Left hindlimb (tissue), 1 donor: ENCODE measurements at regions not wholly inside any gene's neighbourhood (a gene's known extent, or its start where the extent isn't known, plus 50 kb on each side); places are given as distances from the start of the nearest gene placed in this dataset.
A peak's percentile ranks its signal among the peaks of the same experiment; 100 is the strongest.

ENCODE experiments used
- DNase-seq: peaks from one replicate; pipeline ENCODE4 v3.0.0-alpha.2; 2018

DNA sequence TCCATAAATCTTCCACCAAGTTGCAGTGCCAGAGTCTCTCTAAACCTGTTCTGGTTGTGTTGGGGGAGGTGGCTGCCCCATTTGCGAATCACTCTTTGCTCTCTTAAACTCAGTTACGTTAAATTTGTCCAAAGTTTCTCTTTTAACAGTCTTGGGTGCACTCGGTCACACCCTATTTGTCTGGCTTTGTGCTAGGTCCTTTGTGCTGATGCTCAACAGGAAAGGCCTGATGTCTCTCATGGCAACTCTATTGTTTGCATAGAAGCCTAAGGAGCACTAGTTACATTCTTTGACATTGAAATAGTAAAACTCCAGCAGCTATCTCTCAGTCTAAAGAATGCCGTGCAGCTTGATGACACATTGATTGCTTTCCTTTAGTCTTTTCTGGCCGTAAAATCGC is 105.1 kb downstream of the TRMT11 start:
- DNase-seq: no peak

DNA sequence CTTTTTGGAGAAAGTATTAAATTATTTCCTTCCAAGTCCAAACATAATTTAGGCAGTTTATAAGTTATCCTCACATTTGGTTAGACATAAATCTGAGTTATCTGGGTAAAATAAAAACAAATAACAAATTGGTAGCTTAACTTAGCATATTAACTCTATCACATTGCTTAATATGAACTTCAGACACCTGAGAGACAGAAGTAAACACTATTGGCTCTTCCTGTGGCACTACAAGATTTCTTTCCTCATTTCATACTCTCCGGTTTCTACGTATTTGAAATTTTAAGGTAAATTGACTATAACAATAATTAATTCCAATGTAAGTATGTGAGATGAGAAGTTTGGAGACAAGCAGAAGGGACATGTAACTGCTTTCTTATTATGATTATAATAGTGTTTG is 106.8 kb downstream of the TRMT11 start:
- no peak for DNase-seq

DNA sequence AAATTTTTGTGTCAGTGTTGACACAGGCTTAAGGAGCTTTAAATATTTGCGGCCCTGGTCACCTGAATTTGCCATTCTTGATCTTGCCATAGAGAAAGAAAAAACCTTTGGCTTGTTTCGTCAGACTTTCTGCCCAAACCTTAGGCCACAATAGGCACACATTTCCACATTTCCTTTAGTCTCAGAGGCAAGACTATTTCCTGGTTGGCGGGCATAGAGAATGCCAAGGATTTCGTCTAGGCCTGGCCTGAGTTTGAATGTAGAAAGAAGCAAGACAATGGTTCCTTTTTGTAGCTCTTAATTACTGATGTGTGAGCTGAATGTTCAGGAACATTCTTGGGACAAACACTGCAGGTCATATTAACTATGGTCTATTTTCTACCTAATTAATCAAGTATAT is 108.1 kb downstream of the TRMT11 start:
- no peak for DNase-seq

DNA sequence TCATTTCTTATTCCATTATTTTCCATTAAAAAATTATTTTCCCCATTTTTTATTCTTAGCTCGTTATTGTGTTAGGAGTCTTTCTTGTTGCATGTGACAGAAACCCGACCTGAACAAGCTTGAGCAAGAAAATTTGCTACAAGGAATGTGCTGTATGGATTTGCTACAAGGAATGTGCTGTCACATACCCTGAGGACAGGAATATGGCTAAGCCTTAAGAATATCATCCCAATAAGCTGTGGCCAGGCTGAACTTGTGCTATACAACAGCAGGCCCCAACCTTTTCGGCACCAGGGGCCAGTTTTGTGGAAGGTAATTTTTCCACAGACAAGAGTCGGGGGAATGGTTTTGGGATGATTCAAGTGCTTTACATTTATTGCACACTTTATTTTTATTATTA is 114.0 kb downstream of the TRMT11 start:
- no peak for DNase-seq

DNA sequence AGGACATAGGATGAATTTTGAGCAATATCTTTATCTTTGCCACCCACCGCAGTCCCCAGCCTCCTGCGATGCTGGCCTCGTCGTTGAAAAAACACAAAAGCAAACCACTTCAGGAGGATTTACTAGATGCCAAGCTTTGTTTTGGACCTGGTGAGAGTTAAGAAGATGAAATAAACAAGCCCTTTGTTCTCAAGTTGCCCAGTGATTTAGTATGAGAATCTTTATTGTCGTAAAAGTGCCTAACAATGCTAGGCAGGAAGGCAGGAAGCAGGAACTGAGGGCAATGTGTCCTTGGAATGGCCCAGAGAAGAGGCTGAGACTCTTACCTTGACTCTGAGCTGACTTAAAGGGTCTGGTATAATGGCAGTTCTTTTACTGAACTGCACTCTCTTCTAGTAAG is 116.0 kb downstream of the TRMT11 start:
- no peak for DNase-seq

DNA sequence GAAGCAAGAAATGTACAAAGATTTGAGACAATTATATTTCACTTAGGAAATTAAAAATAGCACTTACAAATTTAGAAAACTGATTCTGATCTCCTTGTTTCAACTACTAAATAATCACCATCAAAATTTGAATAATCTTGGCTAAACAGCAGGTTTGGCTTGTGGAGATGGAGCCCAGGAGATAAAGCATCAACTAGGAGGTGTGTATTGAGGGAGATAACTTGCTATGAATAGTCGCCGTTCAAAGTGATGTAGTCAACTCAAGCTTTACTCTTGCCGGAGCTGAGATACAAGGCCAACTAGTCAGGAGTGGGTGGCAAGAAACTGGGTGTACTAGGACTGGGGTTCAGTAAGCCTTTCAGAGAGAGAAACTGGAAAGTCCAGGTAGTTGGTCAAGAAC is 117.7 kb downstream of the TRMT11 start:
- no peak for DNase-seq

DNA sequence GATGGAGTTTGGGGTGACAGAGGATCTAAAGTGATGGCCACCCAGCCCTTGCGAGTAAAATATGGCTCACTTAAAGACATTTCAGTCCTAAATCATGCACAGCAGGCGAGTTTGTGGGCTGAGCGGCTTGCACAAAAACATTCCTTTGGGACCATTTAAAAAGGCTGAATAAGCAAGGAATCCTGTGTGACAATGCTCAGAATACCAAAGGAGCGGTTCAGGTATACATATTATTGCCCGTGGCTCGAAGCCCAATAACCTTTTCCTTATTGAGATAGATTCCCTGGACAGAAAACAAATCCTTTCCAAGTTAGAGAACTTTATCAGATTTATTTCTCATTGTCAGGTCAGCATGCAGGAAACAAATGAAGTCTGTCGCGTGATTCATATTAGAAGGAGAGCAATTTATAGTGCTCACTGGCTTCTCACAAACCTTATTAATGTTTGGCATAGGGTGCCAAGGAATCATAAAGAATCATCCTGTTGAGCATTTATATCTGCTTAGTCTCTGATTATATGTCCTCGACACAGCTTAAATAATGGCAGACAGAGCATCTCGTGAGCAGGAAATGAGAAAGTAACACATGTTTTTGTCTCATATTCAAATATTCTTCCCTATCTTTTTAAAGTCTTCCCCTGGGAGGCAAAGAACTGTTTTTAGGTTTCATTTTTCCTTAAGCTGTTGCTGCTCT is 121.3 kb downstream of the TRMT11 start:
- DNase-seq: no peak

DNA sequence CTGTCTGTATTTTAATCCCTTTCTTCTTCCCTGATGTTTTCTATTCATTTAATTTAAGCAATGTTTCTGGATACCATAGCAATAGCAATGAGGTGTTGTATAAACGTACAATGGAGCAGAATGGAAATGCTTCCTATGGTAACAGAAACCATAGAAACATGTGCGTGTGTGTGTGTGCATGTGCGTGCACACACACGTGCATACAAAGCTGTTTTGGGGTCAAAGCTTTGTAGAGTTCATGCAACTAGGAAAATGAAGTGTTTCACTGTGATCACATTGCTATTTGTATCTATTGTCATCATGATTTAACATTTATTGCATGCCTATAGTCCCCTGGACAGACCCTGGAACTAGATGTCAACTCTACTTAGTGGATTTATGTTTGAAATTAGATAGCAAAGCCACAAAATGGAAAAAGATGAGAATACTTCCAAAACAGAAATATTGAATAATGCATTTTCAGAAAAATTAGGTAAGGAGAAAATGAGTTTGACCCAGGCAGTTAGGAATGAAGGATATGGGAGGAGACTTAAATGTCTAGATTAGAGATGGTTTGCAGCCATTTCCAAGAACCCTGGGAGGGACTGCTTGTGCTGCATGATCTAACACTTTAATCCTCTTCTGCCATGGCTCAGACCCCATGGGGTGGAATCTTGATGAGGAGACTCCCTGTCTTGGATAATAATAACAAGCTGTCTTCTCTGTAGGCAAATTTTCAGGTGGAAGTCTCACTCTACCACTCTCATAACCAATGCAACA is 124.4 kb downstream of the TRMT11 start:
- no peak for DNase-seq

DNA sequence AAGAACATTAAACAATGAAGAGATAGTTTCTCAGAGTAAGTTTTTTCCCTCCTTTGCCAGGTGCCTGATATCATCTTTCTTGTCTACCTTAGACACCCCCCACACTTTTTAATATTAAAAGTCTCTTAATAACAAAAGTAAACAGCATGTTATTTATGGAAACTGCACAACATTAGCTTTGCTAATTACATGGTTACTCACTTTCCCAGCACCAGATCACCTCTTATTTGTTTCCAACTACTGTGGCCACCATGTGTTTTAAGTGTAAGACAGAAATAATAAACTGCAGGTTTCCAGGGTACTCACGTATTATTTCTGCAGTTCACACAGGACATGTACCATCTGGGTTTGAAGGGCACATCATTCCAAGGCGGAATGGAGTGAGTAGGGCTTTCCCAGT is 125.0 kb downstream of the TRMT11 start:
- no peak for DNase-seq

DNA sequence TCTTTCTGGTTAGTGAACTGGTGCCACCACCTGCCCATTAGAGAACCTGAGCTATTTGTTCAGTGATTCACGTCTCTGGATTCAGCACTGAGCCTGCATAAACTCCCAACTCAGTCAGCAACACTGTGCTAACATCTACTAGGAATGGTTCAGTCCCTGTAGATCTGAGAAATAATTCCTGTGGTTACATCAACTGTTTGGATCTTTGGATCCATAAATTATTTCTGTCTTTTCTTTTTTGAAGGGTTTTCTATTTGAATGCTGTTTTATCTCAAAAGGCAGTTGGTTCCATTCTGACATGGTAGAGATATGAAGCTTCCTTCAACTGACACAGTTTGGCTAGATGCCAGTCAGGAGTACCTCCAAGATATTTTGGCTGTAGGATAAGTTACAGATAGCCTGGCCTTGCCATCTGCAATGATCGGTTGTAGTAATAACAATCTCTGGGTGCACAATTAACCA is 125.9 kb downstream of the TRMT11 start:
- DNase-seq: no peak

DNA sequence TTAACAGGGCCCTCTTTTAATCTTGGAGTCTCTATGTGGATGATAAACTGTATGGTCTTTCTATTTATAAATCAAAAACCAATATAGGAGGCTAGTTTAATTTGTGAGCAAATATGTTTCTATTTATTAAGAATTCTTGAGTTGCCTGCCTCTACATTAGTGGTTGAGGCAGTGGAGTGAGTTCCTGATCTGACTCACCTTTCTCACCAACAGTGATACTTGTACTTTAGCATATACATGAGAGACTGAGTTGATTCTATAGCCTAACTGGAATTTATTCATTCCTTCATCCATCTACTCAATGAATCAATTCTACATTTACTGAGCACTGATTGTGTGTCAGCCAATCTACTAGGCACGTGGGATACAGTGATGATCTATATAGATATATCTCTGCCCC is 126.9 kb downstream of the TRMT11 start:
- no peak for DNase-seq

DNA sequence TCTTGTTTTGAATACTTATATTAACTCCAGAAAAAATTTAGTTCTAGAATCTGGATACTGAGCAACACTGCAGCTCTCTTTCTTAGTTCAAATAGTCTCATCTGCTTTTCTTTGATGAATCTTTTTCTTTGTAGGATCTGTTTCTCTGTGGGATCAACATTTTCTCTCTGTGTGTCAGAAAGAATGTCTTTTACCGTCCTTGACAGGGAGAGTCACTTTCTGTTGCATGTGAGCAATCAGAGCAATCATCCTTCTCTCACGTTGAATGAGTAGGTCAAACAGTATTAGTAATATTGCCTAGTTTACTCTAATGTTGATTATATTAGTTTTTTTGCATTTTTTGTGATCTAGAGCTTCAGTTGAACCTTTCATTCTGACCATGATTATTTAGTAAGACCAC is 130.9 kb downstream of the TRMT11 start:
- DNase-seq: no peak

DNA sequence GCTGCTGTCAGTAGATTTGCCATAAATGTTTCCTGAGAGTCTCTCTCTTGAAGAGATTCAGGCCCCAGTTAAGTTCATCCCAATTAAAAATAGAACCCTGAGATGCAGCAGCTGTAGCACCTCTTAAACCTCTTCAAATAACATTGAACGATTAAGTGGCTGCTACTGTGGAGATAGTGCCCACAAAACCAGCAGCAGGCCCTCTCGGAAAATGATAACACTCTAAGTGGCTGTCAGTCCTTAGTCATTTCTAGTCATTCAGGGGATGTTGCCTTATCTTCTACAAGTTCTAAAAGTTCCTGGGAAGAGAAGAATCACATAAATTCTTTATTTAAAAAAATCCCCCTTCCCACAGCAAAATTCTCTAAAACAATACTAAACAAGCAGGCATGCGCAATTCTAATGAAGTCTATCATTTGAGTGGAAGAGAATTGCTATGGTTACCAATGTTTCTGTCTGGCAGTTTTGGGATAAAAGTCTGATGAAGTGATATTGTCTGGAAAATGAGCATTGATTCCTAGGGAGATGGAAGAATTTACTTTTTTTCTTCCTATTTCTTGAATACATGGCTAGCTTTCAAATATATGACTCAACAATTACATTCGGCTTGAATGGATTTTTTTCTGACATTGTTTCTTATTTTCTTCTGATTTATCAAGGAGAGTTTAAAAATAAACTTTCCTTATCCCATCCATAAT is 131.9 kb downstream of the TRMT11 start:
- DNase-seq: no peak

DNA sequence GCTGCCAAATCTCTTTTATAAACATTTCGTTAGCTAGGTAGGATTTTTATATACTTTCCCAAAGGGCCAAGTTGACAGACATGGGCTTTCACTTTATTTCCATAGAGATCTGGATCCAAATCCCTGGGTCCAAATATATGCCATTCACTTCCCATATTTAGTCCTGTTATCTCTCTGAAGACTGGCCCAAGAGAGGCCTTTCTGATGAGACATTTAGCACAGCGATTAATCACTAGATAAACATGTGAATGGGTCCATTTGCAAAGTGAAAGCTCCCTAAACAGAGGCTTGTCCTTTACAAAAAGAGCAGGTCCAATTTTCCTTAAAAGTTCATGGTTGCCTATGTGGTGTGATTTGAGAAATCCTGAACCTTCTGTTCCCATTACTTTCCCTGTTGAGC is 132.6 kb downstream of the TRMT11 start:
- no peak for DNase-seq

DNA sequence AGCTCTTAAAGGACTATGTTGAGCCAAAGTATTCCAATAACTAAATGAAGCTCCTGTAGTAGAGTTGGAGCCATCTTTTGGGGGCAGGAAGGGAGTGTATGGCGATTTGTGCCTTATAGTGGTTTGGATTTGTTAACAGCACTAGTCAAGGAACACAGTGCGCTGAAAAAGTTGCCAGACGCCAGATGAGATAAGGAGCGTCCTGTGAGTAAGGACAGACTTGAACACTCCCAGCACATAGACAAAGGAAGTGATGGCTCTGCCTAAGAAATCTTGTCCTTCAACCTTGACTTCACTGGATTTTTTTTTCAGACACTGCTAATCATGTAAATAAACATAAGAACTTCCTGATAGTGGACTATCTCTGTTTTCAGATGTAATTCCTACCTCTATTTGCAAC is 136.9 kb downstream of the TRMT11 start:
- no peak for DNase-seq

DNA sequence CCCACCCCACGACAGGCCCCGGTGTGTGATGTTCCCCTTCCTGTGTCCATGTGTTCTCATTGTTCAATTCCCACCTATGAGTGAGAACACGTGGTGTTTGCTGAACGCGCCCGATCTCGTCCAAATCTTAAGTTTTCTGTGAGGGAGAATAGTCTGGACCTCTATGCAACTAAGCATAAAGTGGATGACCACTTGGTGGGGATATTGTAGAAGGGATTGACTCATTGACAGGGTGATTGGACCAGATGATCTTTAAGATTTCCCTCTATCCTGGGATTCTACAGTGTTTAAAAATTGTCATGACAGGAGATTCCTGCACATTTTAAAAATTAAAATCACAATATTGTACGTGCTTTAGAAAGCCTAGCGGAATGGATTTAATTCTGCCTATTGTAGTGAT is 141.3 kb downstream of the TRMT11 start:
- DNase-seq: no peak

DNA sequence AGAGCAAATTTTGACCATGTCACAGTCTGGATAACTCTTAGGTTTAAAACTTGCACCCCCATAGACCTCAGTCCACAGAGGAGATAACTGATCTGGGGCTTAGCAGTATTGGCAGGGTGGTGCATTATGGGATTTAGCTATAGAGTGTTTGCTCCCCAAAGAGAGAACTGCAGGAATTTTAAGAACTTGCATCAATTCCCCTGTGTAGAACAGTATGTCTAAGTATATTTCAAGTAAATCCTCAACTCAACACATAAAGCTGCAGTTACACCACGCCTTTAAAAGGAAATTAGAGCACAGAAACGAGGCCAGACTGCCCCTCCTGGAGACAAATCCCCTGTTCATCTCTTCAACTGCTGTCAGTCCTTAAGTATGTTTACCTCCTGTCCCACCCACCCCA is 144.9 kb downstream of the TRMT11 start:
- DNase-seq: no peak

DNA sequence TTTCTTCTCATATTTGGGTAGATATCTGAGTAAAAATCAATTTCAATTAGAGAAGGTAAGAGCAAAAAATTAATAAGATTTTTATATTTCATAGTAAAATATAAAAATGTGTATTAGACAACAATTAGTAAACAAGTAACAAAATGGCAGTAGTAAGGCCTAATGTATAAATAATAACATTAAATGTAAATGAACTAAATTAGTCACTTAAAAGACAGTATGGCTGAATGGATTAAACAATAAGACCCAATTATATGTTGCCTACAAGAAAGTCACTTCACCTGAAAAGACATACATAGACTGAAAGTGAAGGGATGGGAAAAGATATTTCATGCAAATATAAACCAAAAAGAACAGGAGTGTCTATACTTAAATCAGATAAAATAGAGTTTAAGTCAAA is 147.6 kb downstream of the TRMT11 start:
- DNase-seq: no peak

DNA sequence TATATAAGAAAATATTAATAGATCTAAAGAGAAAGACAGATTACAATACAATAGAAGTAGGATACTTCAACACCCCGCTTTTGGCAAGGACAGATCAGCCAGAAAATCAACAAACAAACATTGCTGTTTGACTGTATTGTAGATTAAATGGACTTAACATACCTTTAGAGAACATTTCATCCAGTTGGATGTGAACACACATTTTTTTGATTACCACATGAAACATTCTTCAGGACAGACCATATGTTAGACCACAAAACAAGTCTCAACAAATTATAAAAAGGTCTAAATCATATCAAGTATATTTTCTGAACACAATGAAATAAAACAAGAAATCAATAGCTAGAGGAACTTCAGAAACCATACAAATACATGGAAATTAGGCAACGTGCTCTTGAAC is 148.2 kb downstream of the TRMT11 start:
- no peak for DNase-seq

DNA sequence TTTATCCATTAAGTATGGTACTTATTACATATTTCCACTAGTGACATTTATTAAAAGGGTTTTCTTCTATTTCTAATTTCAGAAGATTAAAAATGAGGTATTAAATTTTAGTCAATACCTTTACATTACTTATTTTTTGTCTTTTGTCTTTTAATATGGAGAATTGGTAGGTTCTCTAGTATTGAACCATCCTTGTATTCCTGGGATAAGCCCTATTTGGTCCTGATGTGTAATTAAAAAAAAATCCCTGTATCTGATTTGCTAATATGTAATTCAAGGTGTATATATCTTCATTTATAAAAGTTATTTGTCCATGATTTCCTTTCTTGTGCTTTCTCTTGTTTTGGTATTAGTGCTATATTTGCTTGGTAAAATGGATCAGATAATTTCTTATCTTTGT is 153.7 kb downstream of the TRMT11 start:
- no peak for DNase-seq

DNA sequence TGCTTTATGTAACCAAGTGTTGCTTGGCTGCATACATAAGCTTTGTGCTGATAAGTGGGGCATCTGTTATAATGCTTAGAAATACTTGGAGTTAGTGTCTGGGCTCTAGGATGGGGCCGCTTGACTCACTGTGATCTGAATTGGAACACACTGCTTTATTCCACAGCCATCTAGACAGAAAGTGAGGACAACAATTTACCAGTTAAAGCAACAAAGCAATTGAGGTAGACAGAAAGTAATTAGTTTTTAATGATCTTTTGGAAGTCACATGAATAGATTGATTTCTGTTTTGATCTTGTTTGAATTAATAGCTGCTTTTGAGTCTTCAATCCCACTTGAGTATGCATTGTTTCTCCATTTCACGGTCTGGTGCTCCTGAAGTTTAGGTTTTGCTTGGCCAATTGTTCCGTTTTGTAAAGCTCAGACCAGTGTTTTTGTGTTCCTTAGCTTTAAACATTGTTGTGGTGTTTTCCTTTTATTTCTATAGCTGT is 157.5 kb downstream of the TRMT11 start:
- DNase-seq: no peak

DNA sequence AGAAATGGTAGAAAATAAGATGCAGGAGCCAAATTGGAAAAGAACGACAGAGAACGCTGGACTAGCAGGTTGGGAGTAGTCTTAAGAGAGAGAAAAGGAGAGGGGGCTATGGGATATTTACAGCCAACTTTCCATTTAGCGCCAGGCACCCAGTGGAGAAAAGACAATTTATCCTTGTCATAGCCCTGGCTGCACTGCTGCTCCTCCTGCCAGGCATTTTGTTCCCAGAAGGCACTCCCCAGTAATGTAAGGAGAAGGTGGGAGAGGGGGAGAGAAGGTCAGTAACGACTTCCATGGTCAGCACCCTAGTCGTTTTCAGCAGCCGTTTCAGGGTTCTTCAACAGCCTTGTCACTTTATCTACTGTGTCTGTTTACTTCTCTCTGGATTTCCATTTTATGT is 159.0 kb downstream of the TRMT11 start:
- DNase-seq: no peak

DNA sequence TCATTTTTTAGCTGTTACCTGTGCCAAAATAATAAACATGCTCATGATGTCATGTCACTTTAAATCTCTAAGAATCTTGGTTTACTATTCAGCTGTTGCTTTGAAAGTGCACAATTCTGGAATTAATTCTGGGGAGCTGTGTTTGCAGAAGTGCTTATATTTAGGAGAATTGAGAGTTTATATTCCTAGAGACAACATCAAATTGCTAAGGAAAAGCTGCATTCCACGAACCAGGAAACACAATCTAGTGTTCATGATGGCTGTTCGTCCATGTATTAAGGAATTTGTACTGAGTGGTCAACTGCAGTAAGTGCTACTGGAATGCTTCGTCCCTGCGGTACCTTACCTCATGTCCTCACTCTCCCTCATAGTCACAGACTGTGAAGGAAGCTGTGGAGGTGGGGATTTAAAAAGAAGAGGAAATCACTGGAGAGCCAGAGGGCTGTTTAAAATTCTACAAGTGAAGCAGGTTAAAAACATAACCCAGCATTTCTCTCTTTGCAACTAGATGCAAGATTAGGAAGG is 161.0 kb downstream of the TRMT11 start:
- peak; percentile 34 for DNase-seq

DNA sequence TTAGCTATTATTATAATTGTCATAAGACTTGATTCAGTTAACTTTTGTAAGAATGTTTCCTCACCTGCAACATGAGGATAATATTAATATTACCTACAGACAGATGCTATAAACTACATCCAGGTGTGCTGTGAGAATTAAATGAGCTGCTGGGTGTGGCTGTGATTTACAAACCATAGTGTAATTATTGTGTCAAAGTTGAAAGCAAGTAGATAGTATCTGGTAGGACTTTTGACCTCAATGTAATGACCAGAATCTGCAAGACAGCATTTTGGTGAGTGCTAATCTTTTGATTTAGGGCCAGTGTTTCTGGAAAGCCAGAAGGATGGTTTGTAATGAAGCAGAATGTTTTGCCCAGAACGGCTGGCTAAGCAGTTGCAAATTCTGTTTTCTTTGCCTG is 162.5 kb downstream of the TRMT11 start:
- no peak for DNase-seq
